GM18517 (cell line): ENCODE measurements at regions not wholly inside any gene's neighbourhood (a gene's known extent, or its start where the extent isn't known, plus 50 kb on each side); places are given as distances from the start of the nearest gene placed in this dataset.
A peak's percentile ranks its signal among the peaks of the same experiment; 100 is the strongest.
"Not testable (repeated sequence)": the region's sequence is repeated elsewhere in the genome, so short reads cannot be mapped to it uniquely, and the experiment has no call there.

ENCODE experiments used
- ATAC-seq: cut with Tn5 transposase; IDR thresholded peaks from one replicate; pipeline ENCODE4 v1.9.1; 2021; ENCODE audit warnings: mild to moderate bottlenecking, moderate library complexity; ENCODE audit not compliant: unreplicated experiment

GRCh38 chr5:92019376-92019990 lies 636.4 kb upstream of the ARRDC3 start:
- ATAC-seq = no peak

- ATAC-seq = no peak
Observed at GRCh38 chr5:92017776-92018175, 634.7 kb upstream of the ARRDC3 start.

DNA sequence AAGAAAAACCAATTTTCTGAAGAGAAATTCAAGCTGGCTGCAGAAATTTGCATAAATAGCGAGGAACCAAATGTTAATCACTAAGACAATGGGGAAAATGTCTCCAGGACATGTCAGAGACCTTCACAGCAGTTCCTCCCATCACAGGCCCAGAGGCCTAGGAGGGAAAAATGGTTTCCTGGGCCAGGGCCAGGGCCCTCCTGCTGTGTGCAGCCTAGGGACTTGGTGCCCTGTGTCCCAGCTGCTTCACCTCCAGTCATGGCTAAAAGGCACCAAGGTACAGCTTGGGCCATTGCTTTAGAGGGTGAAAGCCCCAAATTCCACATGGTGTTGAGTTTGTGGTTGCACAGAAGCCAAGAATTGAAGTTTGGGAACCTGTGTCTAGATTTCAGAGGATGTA lies 628.7 kb upstream of the ARRDC3 start:
- ATAC-seq = not testable (repeated sequence)

- no peak for ATAC-seq
Observed at GRCh38 chr5:92003806-92004205, 620.7 kb upstream of the ARRDC3 start.

DNA sequence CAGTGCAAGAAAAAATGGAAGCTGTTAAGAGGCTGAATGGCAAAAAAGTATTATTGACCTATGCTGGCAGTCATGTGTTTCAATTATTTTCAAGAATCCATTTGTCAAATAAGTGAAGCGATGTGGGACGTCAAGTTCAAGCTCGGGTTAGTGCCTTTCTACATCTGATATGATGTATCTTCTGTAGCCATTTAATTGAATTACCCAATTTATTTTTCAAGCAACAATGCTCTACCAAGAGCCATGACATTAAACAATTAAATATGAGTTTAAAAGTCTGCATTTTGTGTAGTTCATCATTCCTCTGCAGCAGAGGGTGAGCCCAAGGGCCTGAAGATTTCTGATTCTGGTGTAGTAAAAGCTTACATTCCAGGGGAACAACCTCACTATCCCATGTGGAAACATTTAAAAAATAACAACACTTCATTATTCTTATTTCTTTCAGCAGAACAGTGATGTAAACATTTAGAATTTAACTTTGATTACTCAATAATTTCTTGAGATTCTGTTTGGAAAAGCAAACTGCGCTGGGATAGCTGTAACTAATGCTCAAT lies 619.7 kb upstream of the ARRDC3 start:
- ATAC-seq = no peak

GRCh38 chr5:91998774-91999173 lies 615.7 kb upstream of the ARRDC3 start:
- ATAC-seq = no peak

- ATAC-seq = no peak
Observed at GRCh38 chr5:91983869-91984268, 600.8 kb upstream of the ARRDC3 start.

- no peak for ATAC-seq
Observed at GRCh38 chr5:91978221-91978882, 595.2 kb upstream of the ARRDC3 start.

- ATAC-seq = no peak
Observed at GRCh38 chr5:91977579-91977978, 594.5 kb upstream of the ARRDC3 start.

GRCh38 chr5:91976451-91976850 lies 593.3 kb upstream of the ARRDC3 start:
- no peak for ATAC-seq

DNA sequence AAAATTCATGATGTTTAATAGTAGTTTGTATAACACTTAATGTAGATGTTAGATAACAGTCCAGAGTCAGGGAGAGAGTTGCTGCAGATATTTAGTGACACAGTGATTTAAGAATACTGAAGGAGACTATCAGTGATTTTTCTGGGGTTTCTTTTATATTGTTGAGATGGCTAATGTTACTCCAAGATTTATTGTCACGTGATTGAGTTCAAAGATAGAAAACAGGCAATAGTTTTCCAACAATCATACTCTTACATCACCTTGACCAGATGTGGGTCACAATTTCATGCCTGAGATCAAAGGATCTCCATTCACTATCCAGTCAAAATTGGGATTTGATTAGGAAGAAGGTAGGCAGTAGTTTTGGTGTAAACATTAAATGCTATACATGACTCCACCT lies 580.0 kb upstream of the ARRDC3 start:
- no peak for ATAC-seq

GRCh38 chr5:91957666-91958065 lies 574.5 kb upstream of the ARRDC3 start:
- no peak for ATAC-seq

DNA sequence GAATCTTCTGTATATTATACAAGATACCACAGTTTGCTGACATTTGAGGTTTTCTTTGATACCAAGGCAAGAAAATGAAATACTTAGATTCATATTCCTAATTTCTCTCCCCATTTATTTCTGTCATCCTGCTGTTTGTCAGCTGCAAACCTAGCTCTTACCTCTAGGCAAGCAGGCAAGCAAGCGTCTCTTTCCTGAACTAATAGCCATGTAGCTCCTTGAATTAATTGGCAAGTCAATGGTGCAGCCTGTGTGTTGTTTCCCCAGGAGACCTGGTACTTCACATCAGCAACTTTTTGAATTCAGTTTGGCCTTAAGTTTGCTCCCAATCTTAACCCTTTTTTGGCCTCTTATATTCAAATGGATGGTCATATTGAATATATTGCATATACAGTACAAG lies 573.6 kb upstream of the ARRDC3 start:
- no peak for ATAC-seq

DNA sequence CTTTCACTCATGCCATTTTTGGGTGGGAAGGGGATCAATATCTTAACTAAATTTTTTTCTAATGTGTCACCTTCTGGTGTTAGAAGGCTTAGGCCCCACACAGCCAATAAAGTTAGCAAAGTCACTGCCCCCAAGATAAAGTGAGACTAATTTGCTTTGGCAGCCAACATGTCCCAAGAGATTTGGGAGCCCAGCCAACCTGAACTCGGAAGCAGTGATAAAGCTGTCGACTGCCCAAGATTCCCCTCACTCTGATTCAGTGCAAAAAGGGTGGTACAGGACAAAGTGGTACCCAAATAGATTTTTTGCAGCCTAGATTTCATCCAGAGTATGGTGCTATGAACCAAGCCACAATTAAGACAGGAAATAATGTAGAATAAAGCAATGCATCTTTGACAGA lies 572.5 kb upstream of the ARRDC3 start:
- ATAC-seq = no peak

DNA sequence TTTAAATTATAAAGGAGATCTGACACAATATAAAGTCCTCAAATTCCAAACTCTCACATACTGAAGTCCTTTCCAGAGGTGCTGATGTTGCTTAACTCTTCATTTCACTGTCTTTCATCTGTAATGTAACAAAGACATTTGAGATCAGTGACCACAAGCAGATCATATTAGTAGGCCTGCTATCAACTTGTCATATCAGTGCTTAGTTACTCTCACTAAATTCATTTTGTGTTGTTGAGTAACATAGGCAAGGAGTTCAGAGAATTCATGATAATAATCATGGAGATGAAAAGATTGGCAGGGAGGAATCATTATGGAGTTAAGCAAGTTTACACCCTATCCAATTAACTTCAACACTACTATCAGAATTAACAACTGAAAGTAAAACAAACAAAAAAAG lies 571.0 kb upstream of the ARRDC3 start:
- ATAC-seq = no peak

DNA sequence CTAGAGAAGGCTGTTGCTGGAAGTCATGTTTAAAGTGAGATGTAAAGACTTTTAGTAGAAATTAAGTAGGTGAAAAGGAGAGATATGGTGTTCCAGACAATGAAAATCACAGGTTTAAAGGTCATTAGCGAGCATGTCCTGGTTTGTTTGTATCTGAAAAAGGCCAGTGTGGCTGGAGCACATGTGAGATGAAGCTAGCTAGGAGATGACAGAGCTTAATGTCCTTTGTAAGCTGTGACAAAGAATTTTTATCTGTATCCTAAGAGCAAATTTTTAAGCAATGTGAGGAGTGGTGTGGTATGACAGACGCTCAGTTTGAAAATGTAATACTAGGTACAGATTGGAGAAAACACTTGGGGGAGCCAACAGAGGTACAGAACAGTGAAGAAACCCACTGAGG lies 567.2 kb upstream of the ARRDC3 start:
- no peak for ATAC-seq

- no peak for ATAC-seq
Observed at GRCh38 chr5:91946870-91947269, 563.8 kb upstream of the ARRDC3 start.

GRCh38 chr5:91941588-91941987 lies 558.5 kb upstream of the ARRDC3 start:
- no peak for ATAC-seq

DNA sequence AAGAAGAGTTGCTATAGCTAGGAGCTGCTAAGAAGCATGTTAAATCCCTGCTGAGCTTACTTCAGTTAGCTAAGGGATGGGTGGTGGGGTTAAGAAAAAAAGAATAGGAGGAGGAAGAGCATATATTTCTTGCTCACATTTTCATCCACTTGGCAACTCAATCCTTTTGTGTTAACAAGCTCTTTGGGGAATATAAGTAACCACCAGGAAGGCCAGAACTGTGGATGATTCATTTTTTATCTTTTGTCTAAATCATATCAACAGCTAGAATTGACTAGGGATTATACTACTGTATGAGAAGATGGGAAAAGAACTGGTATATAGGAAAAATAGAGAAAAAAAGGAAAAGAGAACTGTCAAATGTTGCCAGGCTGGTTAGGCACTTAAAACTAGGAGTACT lies 555.3 kb upstream of the ARRDC3 start:
- no peak for ATAC-seq

DNA sequence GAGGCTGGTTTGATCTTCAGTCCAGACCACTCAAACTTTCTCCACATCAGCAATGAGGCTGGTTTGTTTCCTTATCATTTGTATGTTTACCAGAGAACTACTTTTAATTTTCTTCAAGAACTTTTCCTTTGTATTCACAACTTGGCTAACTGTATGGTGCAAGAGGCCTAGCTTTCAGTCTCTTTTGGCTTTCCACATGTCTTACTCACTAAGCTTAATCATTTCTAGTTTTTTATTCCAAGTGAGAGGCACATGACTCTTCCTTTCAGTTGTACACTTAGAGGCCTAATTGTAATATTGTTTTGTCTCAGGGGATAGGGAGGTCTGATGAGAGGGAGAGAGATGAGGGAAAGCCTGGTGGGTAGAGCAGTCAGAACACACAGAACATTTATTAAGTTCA lies 554.0 kb upstream of the ARRDC3 start:
- ATAC-seq = no peak

DNA sequence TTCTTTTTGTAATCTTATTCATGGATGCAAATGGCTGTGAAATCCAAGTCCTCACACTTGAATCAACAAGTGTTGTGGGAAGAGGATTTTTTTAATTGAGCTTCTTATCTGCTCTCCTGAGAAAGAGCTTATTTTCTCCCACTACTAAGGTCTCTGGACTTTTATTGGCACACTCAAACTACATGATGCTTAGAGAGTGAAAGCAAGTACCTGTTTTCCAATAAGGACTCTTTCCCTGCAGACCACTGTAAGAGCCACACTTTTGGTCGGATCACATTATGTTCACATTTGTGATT lies 546.4 kb upstream of the ARRDC3 start:
- ATAC-seq = no peak

DNA sequence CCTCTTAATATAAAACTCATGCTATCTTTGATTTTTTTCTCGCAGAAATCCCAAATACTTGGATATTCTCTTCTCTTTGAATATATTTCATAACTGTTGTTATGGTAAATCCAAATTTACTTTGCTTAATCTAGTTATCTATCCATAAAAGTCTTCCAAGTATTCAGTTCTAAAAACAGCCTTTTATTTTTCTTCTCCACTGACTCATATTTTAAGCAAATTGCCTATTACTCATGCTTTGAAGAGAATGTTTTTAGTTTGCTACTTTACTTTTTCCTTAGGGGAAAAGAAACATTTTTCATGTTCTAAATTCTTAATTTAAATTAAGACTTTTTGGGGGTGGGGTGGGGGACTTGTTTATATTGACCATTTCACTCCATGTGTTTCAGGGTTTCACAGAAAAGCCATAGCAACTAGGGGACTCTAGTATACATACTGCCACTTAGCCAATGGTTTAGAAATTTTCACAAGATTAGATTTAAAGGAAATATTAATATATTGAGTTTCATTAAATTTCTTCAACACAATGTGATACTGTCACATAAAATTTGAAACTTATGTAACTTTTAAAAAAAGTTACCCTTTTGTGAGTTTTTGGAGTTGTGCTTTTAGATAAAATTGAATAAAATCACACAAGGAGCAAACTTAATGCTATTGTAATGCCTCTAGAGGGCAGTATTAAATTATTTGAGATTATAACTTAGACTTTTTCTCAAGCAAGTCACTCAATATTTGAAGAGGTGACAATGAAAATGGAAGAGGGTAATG lies 545.8 kb upstream of the ARRDC3 start:
- peak; percentile 63 for ATAC-seq
